ENCODE measurements at regions not wholly inside any gene's neighbourhood (a gene's known extent, or its start where the extent isn't known, plus 50 kb on each side); places are given as distances from the start of the nearest gene placed in this dataset.

DNA sequence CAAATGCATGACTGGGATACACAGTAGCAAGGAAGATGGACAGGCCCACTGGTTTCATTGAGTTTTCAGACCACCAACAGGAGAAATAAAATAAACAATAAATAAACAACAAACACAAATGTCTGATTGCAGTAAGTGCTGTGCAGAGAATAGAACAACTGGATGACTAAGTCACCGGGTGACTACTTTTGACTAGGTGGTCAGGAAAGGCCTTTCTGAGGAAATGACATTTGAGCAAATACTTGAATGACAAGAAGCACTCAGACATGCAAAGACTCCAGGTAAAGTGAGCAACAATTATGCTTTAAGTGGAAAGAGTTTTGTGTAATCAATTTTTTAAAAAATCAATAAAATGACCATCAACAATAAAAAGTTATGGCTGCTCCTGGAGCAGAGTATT, 137.7 kb downstream of the BTC start:
- intact Hi-C loops (cut with DNase I), result no loop called here
- TF ChIP-seq, protein P1, sequence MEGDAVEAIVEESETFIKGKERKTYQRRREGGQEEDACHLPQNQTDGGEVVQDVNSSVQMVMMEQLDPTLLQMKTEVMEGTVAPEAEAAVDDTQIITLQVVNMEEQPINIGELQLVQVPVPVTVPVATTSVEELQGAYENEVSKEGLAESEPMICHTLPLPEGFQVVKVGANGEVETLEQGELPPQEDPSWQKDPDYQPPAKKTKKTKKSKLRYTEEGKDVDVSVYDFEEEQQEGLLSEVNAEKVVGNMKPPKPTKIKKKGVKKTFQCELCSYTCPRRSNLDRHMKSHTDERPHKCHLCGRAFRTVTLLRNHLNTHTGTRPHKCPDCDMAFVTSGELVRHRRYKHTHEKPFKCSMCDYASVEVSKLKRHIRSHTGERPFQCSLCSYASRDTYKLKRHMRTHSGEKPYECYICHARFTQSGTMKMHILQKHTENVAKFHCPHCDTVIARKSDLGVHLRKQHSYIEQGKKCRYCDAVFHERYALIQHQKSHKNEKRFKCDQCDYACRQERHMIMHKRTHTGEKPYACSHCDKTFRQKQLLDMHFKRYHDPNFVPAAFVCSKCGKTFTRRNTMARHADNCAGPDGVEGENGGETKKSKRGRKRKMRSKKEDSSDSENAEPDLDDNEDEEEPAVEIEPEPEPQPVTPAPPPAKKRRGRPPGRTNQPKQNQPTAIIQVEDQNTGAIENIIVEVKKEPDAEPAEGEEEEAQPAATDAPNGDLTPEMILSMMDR (IDR thresholded peaks at IDR 0.05; ENCODE audit: borderline replicate concordance, extremely low read depth, insufficient read depth), result no peak
- no peak for FAIRE-seq
- H3K36me3 ChIP-seq (ENCODE audit: control insufficient read depth in 2 of 3, insufficient read depth in 3 of 3, low read length in 3 of 3), result no peaks in the 10 kb centered on the region
- no peaks in the 10 kb centered on the region for H3K27me3 ChIP-seq (ENCODE audit: control insufficient read depth, insufficient read depth, low read length)
- no peaks in the 10 kb centered on the region for H3K4me1 ChIP-seq (ENCODE audit: control insufficient read depth in 2 of 3, insufficient read depth in 2 of 3, low read depth in 1 of 3, low read length in 3 of 3)
- H3K27ac ChIP-seq (ENCODE audit: low read depth in 2 of 2, low read length in 2 of 2), result no peak overlapping the region
- H3K9ac ChIP-seq (ENCODE audit: low read length in 3 of 3), result no peak overlapping the region
- no peaks in the 10 kb centered on the region for H3K9me3 ChIP-seq (ENCODE audit: control insufficient read depth in 2 of 3, insufficient read depth in 1 of 3, low read length in 3 of 3)
- H3K4me3 ChIP-seq (ENCODE audit: low read length in 3 of 3), result no peak overlapping the region
- DNase-seq, result no peak

- TF ChIP-seq, protein P1 (IDR thresholded peaks at IDR 0.05; ENCODE audit: borderline replicate concordance, extremely low read depth, insufficient read depth), result no peak
- Histone ChIP-seq H3K27ac (ENCODE audit: low read depth in 2 of 2, low read length in 2 of 2) (no peak overlapping the region), H3K27me3 (ENCODE audit: control insufficient read depth, insufficient read depth, low read length) (no peaks in the 10 kb centered on the region), H3K36me3 (ENCODE audit: control insufficient read depth in 2 of 3, insufficient read depth in 3 of 3, low read length in 3 of 3) (no peaks in the 10 kb centered on the region), H3K9ac (ENCODE audit: low read length in 3 of 3) (no peak overlapping the region), H3K4me3 (ENCODE audit: low read length in 3 of 3) (no peak overlapping the region), H3K4me1 (ENCODE audit: control insufficient read depth in 2 of 3, insufficient read depth in 2 of 3, low read depth in 1 of 3, low read length in 3 of 3) (no peaks in the 10 kb centered on the region), H3K9me3 (ENCODE audit: control insufficient read depth in 2 of 3, insufficient read depth in 1 of 3, low read length in 3 of 3) (no peaks in the 10 kb centered on the region)
- intact Hi-C loops (cut with DNase I), result no loop called here
- FAIRE-seq (no peak), DNase-seq (no peak)
Observed at GRCh38 chr4:74658116-74658515, 136.2 kb downstream of the BTC start.

DNA sequence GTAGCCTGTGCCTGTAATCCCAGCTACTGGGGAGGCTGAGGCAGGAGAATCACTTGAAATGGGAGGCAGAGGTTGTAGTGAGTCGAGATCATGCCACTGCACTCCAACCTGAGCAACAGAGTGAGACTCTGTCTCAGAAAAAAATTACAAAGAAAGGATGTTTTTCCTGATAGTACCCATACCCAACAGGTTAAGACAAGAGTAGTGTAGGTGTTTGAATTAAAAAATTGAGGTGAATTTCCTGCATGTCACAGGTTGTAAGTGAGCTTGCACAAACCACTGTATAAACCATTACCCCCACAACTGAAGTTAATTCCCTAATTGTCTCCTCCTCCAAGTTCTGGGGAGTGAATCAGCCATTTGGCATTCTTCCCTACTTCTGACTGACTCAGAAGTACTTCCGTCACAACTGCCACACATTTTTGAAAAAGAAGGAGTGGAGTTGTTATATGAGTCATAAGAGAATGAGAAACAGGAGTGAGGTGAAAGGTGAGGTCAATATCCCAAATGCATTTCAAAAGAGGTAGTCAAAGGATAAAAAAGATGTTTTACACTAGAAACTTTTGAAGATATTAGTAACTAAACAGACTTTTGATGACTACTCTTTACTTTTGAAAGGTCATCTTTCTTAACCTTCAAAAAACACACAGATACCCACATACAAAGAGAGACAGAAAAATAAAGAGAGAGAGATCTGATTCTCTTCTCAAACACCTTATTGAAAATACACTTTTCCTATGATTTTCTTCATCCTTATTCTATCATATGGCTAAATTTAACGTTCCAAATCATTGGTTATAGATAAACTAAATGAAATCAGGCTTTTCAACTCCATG, 134.5 kb downstream of the BTC start:
- H3K27ac ChIP-seq (ENCODE audit: low read depth in 2 of 2, low read length in 2 of 2), result no peak overlapping the region
- FAIRE-seq (no peak), DNase-seq (peak in 1 of 5 donors; percentile 25)
- H3K36me3 ChIP-seq (ENCODE audit: control insufficient read depth in 2 of 3, insufficient read depth in 3 of 3, low read length in 3 of 3), result no peaks in the 10 kb centered on the region
- H3K4me3 ChIP-seq (ENCODE audit: low read length in 3 of 3), result no peak overlapping the region
- H3K9ac ChIP-seq (ENCODE audit: low read length in 3 of 3), result no peak overlapping the region
- TF ChIP-seq, protein P1 (IDR thresholded peaks at IDR 0.05; ENCODE audit: borderline replicate concordance, extremely low read depth, insufficient read depth), result no peak
- no peaks in the 10 kb centered on the region for H3K4me1 ChIP-seq (ENCODE audit: control insufficient read depth in 2 of 3, insufficient read depth in 2 of 3, low read depth in 1 of 3, low read length in 3 of 3)
- intact Hi-C loops (cut with DNase I), result no loop called here
- no peaks in the 10 kb centered on the region for H3K9me3 ChIP-seq (ENCODE audit: control insufficient read depth in 2 of 3, insufficient read depth in 1 of 3, low read length in 3 of 3)
- no peaks in the 10 kb centered on the region for H3K27me3 ChIP-seq (ENCODE audit: control insufficient read depth, insufficient read depth, low read length)
